ENCODE measurements at regions not wholly inside any gene's neighbourhood (a gene's known extent, or its start where the extent isn't known, plus 50 kb on each side); places are given as distances from the start of the nearest gene placed in this dataset.

- no peak for TF ChIP-seq CTCF (optimal IDR thresholded peaks at IDR 0.05 in 1 of 3, IDR thresholded peaks at IDR 0.05 in 1 of 3, conservative IDR thresholded peaks at IDR 0.05 in 1 of 3; ENCODE audit: extremely low read depth in 1 of 3, insufficient read depth in 2 of 3, low read length in 3 of 3)
- TF ChIP-seq EZH2 (IDR thresholded peaks at IDR 0.05; ENCODE audit: low read length) = no peak
Measured at GRCh38 chr7:66528652-66529051, 100.0 kb upstream of the KCTD7 start.
